ENCODE measurements at regions not wholly inside any gene's neighbourhood (a gene's known extent, or its start where the extent isn't known, plus 50 kb on each side); places are given as distances from the start of the nearest gene placed in this dataset.

GRCh38 chr21:35686156-35686555 is 374.2 kb downstream of the SETD4 start:
- DNase-seq, result no peak

GRCh38 chr21:35683664-35684304 is 376.5 kb downstream of the SETD4 start:
- DNase-seq, result no peak

- no peak for DNase-seq
These were observed 377.3 kb downstream of the SETD4 start for GRCh38 chr21:35682904-35683549.

GRCh38 chr21:35681946-35682345 is 378.4 kb downstream of the SETD4 start:
- no peak for DNase-seq

- DNase-seq, result no peak
These were observed 381.2 kb downstream of the SETD4 start for GRCh38 chr21:35679076-35679475.

GRCh38 chr21:35678393-35678792 is 381.9 kb downstream of the SETD4 start:
- no peak for DNase-seq

- no peak for DNase-seq
These were observed 383.0 kb downstream of the SETD4 start for GRCh38 chr21:35677298-35677841.

- no peak for DNase-seq
These were observed 385.3 kb downstream of the SETD4 start for GRCh38 chr21:35674895-35675470.

GRCh38 chr21:35674091-35674671 is 386.1 kb downstream of the SETD4 start:
- no peak for DNase-seq

- no peak for DNase-seq
These were observed 388.0 kb downstream of the SETD4 start for GRCh38 chr21:35672313-35672712.

GRCh38 chr21:35664683-35665082 is 395.6 kb downstream of the SETD4 start:
- DNase-seq, result no peak

- no peak for DNase-seq
These were observed 396.3 kb downstream of the SETD4 start for GRCh38 chr21:35663856-35664606.

- DNase-seq, result no peak
These were observed 402.1 kb downstream of the SETD4 start for GRCh38 chr21:35658242-35658641.

- no peak for DNase-seq
These were observed 407.5 kb downstream of the SETD4 start for GRCh38 chr21:35652872-35653271.

- no peak for DNase-seq
These were observed 408.1 kb downstream of the SETD4 start for GRCh38 chr21:35652196-35652595.

- no peak for DNase-seq
These were observed 409.1 kb downstream of the SETD4 start for GRCh38 chr21:35651196-35651595.

- DNase-seq, result no peak
These were observed 411.1 kb downstream of the SETD4 start for GRCh38 chr21:35649186-35649585.

GRCh38 chr21:35648512-35648911 is 411.8 kb downstream of the SETD4 start:
- no peak for DNase-seq

GRCh38 chr21:35646606-35647005 is 413.7 kb downstream of the SETD4 start:
- no peak for DNase-seq

- DNase-seq, result no peak
These were observed 414.3 kb downstream of the SETD4 start for GRCh38 chr21:35645991-35646390.

- DNase-seq, result no peak
These were observed 415.8 kb downstream of the SETD4 start for GRCh38 chr21:35644523-35644922.

- no peak for DNase-seq
These were observed 417.1 kb downstream of the SETD4 start for GRCh38 chr21:35643176-35643575.

Data from occipital lobe (tissue), 1 donor.